DOHH2 (cell line): ENCODE measurements at regions not wholly inside any gene's neighbourhood (a gene's known extent, or its start where the extent isn't known, plus 50 kb on each side); places are given as distances from the start of the nearest gene placed in this dataset.

Experiments used
- EZH2phosphoT487 ChIP-seq: fragments of 200-600 bp; sonication (generic); IDR thresholded peaks from 2 replicates; pipeline ENCODE4 v1.6.1; 2017; ENCODE audit warnings: borderline replicate concordance, mild to moderate bottlenecking, antibody characterized with exemption, low read length, moderate library complexity, mixed read lengths
- TF ChIP-seq, protein P1 (sequence below): fragments of 200-600 bp; sonication (generic); IDR thresholded peaks from one replicate; pipeline ENCODE4 v1.5.1; 2014; ENCODE audit warnings: antibody characterized with exemption, mild to moderate bottlenecking, low read depth, low read length; ENCODE audit not compliant: poor library complexity, severe bottlenecking

DNA sequence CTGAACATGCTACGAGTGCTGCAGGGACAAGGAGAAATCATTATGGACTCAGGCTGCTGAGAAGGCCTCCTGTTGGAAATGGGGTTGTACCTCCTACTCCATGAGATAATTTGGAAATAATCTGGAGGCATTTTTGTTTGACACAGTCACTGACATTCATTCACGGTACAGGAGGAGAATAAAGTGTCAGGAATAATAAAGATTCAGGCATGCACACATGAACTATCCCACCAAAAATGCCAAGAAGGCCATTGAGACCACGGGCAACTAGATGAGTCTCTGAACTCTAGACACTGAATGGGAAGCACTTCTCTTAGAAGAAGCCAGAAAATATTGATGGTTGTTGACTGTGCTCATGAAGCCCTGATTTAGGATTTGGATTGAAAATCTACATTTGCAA, 220.9 kb upstream of the HABP2 start:
- TF ChIP-seq, protein P1, sequence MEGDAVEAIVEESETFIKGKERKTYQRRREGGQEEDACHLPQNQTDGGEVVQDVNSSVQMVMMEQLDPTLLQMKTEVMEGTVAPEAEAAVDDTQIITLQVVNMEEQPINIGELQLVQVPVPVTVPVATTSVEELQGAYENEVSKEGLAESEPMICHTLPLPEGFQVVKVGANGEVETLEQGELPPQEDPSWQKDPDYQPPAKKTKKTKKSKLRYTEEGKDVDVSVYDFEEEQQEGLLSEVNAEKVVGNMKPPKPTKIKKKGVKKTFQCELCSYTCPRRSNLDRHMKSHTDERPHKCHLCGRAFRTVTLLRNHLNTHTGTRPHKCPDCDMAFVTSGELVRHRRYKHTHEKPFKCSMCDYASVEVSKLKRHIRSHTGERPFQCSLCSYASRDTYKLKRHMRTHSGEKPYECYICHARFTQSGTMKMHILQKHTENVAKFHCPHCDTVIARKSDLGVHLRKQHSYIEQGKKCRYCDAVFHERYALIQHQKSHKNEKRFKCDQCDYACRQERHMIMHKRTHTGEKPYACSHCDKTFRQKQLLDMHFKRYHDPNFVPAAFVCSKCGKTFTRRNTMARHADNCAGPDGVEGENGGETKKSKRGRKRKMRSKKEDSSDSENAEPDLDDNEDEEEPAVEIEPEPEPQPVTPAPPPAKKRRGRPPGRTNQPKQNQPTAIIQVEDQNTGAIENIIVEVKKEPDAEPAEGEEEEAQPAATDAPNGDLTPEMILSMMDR = no peak
- TF ChIP-seq EZH2phosphoT487 = no peak
